ENCODE measurements at regions not wholly inside any gene's neighbourhood (a gene's known extent, or its start where the extent isn't known, plus 50 kb on each side); places are given as distances from the start of the nearest gene placed in this dataset.

- no peak overlapping the region for H3K9ac ChIP-seq (replicated peaks in 1 of 4; ENCODE audit: extremely low read depth in 1 of 4, low read depth in 3 of 4, low read length in 3 of 4)
- H2AK5ac ChIP-seq (ENCODE audit: low read depth, low read length) = no peak overlapping the region
Observed at GRCh38 chr4:52250154-52250553, 199.1 kb downstream of the SPATA18 start.

More at GRCh38 chr4:52250154-52250553, 199.1 kb downstream of the SPATA18 start:
- no peaks in the 10 kb centered on the region for H3K23me2 ChIP-seq (ENCODE audit: low read depth, low read length)
- H4K8ac ChIP-seq (ENCODE audit: extremely low read depth, insufficient read depth, low read length) = no peak overlapping the region
- H3K4ac ChIP-seq (replicated peaks; ENCODE audit: insufficient read length, low read depth, low read length) = no peak overlapping the region
- no peaks in the 10 kb centered on the region for H3K27me3 ChIP-seq (replicated peaks in 1 of 4; ENCODE audit: control insufficient read depth in 3 of 4, extremely low read depth in 1 of 4, insufficient read depth in 3 of 4, low read length in 3 of 4)
- no peak overlapping the region for H3K27ac ChIP-seq (ENCODE audit: low read depth, low read length)
- H2AFZ ChIP-seq (ENCODE audit: low read length) = no peak overlapping the region
- no peaks in the 10 kb centered on the region for H3K79me1 ChIP-seq (ENCODE audit: low read depth, low read length)
- no peak overlapping the region for H2BK12ac ChIP-seq (ENCODE audit: low read depth, low read length)
- no peak overlapping the region for H4K5ac ChIP-seq (ENCODE audit: insufficient read length, low read depth, low read length)
- no peak overlapping the region for H2BK120ac ChIP-seq (replicated peaks; ENCODE audit: low read depth, low read length)
- POLR2A ChIA-PET (ENCODE audit: partially characterized antibody) = no interaction called here
- CTCF ChIA-PET (ENCODE audit: partially characterized antibody) = interaction anchor here (1.3 to 1.5 kb wide), 2 partner anchors 126 to 355 kb away, joined by 3 read pairs; no protein-coding TSS in a partner anchor
- no peaks in the 10 kb centered on the region for H3K79me2 ChIP-seq (ENCODE audit: control insufficient read depth in 1 of 2, insufficient read depth in 2 of 2, low read length in 2 of 2)
- FAIRE-seq = no peak
- H3K4me1 ChIP-seq (replicated peaks in 1 of 4; ENCODE audit: control insufficient read depth in 3 of 4, insufficient read depth in 4 of 4, low read length in 3 of 4) = peaks cover 0 to 7% (median 4%) of the 10 kb centered on the region in 4 experiments; a peak in 3 of 7 replicates
- no peak overlapping the region for H3K23ac ChIP-seq (ENCODE audit: insufficient read length)
- H4K20me1 ChIP-seq (replicated peaks in 1 of 2; ENCODE audit: control insufficient read depth in 1 of 2, insufficient read depth in 2 of 2, low read length in 2 of 2) = no peaks in the 10 kb centered on the region
- H2BK15ac ChIP-seq (ENCODE audit: low read length) = no peak overlapping the region
- H3K14ac ChIP-seq (ENCODE audit: insufficient read length) = no peak overlapping the region
- 97% methylated on average over 2 of the region's 2 CpGs; no CpG with 5 or more reads in 1 of the 2 experiments for WGBS, 2 experiments (ENCODE audit: extremely low coverage in 1 of 2, insufficient coverage in 1 of 2, insufficient read length in 1 of 2, insufficient replicate concordance in 2 of 2, low coverage in 1 of 2, low lambda C conversion rate in 2 of 2, missing lambda C conversion rate in 1 of 2)
- H3K4me3 ChIP-seq (ENCODE audit: extremely low read depth in 1 of 4, insufficient read depth in 2 of 4, low read depth in 3 of 4, low read length in 4 of 4) = no peak overlapping the region
- no peak for DNase-seq (ENCODE audit: low read depth in 1 of 2, low spot score in 2 of 2)
- no peaks in the 10 kb centered on the region; a peak in 2 of 4 replicates for H3K9me3 ChIP-seq (ENCODE audit: insufficient read depth in 2 of 2, low read depth in 1 of 2, low read length in 1 of 2)
- no peak overlapping the region for H3K4me2 ChIP-seq (ENCODE audit: insufficient read depth in 1 of 2, low read depth in 2 of 2, low read length in 2 of 2)
- H3K56ac ChIP-seq (replicated peaks; ENCODE audit: insufficient read length, low read depth, low read length) = no peak overlapping the region
- H3K36me3 ChIP-seq (ENCODE audit: control insufficient read depth in 2 of 4, insufficient read depth in 4 of 4, low read length in 3 of 4) = no peaks in the 10 kb centered on the region
- no peak overlapping the region for H2BK5ac ChIP-seq (ENCODE audit: low read depth, low read length)
- no peak for TF ChIP-seq SP4 (IDR thresholded peaks at IDR 0.05; ENCODE audit: low read length)
- TF ChIP-seq EZH2 (IDR thresholded peaks at IDR 0.05; ENCODE audit: low read depth, low read length, severe bottlenecking) = no peak
- TF ChIP-seq CTBP2 (IDR thresholded peaks at IDR 0.05; ENCODE audit: borderline replicate concordance, insufficient read depth, insufficient read length, low read length) = no peak
- TF ChIP-seq, protein P1, sequence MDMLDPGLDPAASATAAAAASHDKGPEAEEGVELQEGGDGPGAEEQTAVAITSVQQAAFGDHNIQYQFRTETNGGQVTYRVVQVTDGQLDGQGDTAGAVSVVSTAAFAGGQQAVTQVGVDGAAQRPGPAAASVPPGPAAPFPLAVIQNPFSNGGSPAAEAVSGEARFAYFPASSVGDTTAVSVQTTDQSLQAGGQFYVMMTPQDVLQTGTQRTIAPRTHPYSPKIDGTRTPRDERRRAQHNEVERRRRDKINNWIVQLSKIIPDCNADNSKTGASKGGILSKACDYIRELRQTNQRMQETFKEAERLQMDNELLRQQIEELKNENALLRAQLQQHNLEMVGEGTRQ (IDR thresholded peaks at IDR 0.05; ENCODE audit: low read length) = no peak
- no peak for TF ChIP-seq CHD1 (IDR thresholded peaks at IDR 0.05; ENCODE audit: low read depth, low read length)
- TF ChIP-seq MAX (IDR thresholded peaks at IDR 0.05) = no peak
- no peak for TF ChIP-seq BCL11A (IDR thresholded peaks at IDR 0.05; ENCODE audit: low read depth in 2 of 2, low read length in 2 of 2)
- no peak for TF ChIP-seq TCF12 (IDR thresholded peaks at IDR 0.05; ENCODE audit: low read depth, low read length)
- no peak for TF ChIP-seq KDM4A (IDR thresholded peaks at IDR 0.05; ENCODE audit: low read depth, low read length, severe bottlenecking)
- no peak for TF ChIP-seq RBBP5 (IDR thresholded peaks at IDR 0.05; ENCODE audit: borderline replicate concordance, low read depth, low read length)
- TF ChIP-seq ASH2L (IDR thresholded peaks at IDR 0.05; ENCODE audit: low read length) = no peak
- TF ChIP-seq HDAC6 (IDR thresholded peaks at IDR 0.05; ENCODE audit: low read depth, low read length) = no peak
- TF ChIP-seq FOSL1 (IDR thresholded peaks at IDR 0.05; ENCODE audit: insufficient read depth, low read depth, low read length) = no peak
- no peak overlapping the region for H2BK20ac ChIP-seq (ENCODE audit: low read length)
- no peak overlapping the region for H4K91ac ChIP-seq (replicated peaks; ENCODE audit: insufficient read length, low read length)
- no peak overlapping the region for H3K18ac ChIP-seq (ENCODE audit: extremely low read depth, low read length)

Data from H1 (cell line).